Stimulated activated CD8-positive, alpha-beta memory T cell treated with anti-CD3 and anti-CD28 coated beads, Interleukin-12 subunit alpha, Interleukin-12 subunit beta, amount 100 ng/mL, for 4 hours (primary cell): ENCODE measurements at regions not wholly inside any gene's neighbourhood (a gene's known extent, or its start where the extent isn't known, plus 50 kb on each side); places are given as distances from the start of the nearest gene placed in this dataset.
"Not testable (repeated sequence)": the region's sequence is repeated elsewhere in the genome, so short reads cannot be mapped to it uniquely, and the experiment has no call there.

Source experiments
- DNase-seq: peaks from one replicate; pipeline ENCODE4 v3.0.0-alpha.2; 2020; ENCODE audit warnings: low read depth

GRCh38 chr10:29794776-29795611 lies 160.2 kb upstream of the SVIL start:
- no peak for DNase-seq

GRCh38 chr10:29791773-29792172 lies 157.0 kb upstream of the SVIL start:
- DNase-seq: no peak

- DNase-seq: no peak
Observed at GRCh38 chr10:29790207-29790606, 155.4 kb upstream of the SVIL start.

DNA sequence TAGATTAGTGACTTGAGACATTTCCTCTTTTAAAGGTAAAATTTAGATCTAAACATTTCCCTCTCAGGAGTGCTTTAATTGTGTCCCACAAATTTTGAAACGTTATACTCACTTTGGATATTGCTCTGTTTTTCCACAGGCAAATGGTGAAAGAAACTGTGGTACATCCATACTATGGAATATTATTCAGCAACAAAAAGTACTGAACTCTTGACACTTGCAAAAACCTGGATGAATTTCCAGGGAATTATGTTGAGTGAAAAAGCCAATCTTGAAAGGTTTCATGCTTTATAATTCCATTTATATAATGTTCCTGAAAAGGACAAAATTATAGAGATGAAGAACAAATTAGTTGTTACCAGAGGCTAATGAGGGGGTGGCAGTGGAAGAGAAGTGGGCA lies 153.3 kb upstream of the SVIL start:
- no peak for DNase-seq

GRCh38 chr10:29785701-29786100 lies 150.9 kb upstream of the SVIL start:
- DNase-seq: no peak

- no peak for DNase-seq
Observed at GRCh38 chr10:29784175-29784773, 149.5 kb upstream of the SVIL start.

DNA sequence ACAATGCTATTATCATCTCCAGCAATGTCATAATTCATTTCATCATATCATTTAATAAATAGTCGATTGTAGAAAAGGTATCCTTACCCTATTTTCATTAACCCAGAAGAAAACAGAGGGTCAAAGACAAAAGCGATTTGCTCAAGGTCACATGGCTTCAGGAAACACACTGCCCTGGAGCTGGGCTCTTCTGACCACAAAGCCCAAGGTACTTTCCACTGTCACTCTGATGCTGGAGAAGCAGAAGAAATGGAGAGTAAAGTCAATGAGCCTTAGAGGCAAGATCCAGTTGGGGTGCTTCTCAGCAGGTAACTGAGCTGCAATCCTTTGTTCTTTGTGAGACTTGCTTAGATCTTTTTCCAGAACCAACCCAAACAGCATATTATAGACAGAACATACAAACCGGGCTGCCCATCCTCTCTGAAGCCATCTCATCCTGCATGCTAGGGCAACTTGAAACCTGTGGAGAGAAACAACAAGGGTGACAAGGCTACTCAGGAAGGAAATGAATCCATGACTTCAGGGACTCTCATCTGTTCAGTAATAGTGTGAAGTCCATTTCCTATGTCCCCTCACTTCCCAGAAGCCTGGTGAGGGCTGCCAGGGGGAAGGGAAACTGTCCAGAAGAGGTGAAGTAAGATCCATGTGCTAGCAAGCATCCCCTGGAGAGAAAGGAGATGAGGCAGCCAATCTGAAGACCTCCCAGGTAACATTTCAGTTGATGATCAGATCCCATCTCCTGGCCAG lies 148.6 kb upstream of the SVIL start:
- DNase-seq: no peak

DNA sequence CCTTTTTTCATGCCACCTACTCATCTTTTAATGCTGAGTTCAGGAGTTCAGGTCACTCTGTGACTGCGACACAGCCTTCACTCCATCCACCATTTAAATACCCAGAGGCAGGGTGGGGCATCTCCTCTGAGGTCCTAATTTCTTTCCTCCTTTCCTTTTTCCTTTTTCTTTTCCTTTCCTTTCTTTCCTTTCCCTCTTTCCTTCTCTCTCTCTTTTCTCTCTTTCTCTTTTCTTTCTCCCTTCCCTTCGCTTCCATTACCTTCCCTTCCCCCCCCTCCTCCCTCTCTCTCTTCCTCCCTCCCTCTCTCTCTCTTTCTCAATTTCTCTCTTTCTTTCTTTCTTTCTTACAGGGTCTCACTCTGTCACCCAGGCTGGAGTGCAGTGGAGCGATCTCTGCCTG lies 145.9 kb upstream of the SVIL start:
- DNase-seq: no peak

DNA sequence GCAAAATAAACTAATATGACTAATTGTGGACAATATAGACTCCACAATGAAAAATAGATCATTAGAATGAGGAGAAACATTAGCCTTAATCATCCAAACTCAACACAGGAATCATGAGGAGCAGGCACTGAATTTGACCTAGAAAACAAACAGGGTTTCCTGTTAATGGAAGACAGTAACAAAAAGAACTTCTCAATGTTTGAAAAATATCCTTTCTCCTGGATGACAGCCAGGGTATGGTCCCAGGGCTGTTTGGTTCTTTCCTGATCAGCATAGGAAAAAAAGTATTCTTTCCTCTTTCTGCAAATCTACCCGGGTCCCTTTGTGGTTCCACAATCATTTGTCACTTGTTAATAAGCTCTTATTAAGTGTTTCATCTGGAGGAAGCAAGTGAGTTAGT lies 145.3 kb upstream of the SVIL start:
- DNase-seq: no peak

- no peak for DNase-seq
Observed at GRCh38 chr10:29776246-29776645, 141.5 kb upstream of the SVIL start.

DNA sequence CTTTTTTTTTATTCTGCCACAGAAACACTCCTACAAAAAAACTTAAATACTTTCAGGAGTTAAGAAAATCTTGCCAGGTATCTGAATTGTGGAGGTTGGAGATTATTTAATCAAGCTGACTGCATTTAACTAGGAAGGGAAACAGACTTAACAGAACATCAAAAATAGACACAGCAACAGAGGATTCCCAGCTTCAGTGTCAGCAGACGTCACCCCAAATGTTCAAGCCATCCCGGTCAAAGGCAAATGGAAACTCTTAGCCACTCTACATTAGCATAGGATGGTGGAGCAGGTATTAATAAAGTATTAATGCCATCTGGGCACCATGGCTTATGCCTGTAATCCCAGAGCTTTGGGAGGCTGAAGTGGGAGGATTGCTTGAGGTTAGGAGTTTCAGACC lies 139.7 kb upstream of the SVIL start:
- no peak for DNase-seq

- DNase-seq: no peak
Observed at GRCh38 chr10:29773675-29774091, 138.9 kb upstream of the SVIL start.

- no peak for DNase-seq
Observed at GRCh38 chr10:29772403-29772802, 137.6 kb upstream of the SVIL start.

DNA sequence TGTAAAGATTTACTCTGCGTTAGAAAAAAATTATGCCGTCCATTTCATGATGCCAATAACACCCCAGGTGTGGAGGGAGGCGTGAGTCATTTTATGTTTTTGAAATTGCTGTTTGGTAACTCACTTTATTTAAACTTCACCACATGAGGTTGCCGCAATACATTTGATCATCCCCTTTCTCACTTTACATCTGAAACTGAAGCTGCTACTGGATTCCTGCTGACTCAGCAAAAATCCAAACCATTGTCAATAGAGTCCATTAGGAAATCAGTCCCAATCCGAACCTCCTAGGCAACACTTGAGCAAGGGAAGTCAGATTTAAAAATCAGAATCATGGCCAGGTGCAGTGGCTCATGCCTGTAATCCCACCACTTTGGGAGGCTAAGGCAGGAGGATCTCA lies 136.6 kb upstream of the SVIL start:
- DNase-seq: no peak

DNA sequence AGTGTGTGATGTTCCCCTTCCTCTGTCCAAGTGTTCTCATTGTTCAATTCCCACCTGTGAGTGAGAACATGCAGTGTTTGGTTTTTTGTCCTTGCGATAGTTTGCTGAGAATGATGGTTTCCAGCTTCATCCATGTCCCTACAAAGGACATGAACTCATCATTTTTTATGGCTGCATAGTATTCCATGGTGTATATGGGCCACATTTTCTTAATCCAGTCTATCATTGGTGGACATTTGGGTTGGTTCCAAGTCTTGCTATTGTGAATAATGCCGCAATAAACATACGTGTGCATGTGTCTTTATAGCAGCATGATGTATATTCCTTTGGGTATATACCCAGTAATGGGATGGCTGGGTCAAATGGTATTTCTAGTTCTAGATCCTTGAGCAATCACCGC lies 134.5 kb upstream of the SVIL start:
- DNase-seq: not testable (repeated sequence)

DNA sequence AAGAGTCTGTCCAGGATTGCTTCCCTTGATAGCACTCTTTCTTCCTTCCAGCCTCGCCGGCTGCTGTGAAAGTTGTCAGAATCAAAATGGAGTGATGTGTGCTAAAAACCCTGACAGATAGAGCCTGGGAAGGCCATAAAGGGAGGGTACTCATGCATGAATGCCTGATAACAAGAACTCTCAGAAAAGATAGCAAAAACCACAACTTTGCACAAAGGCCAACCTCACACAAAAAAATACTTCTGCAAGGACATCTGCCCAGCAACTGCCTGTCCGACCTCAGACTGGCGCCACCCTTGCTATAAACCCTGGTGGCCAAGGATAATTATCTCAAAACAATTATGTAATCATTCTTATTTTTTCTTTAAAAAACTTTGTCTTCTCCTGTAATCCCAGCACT lies 133.2 kb upstream of the SVIL start:
- no peak for DNase-seq

GRCh38 chr10:29766753-29767152 lies 132.0 kb upstream of the SVIL start:
- DNase-seq: no peak

GRCh38 chr10:29765330-29765729 lies 130.6 kb upstream of the SVIL start:
- no peak for DNase-seq

- no peak for DNase-seq
Observed at GRCh38 chr10:29763396-29763795, 128.6 kb upstream of the SVIL start.

DNA sequence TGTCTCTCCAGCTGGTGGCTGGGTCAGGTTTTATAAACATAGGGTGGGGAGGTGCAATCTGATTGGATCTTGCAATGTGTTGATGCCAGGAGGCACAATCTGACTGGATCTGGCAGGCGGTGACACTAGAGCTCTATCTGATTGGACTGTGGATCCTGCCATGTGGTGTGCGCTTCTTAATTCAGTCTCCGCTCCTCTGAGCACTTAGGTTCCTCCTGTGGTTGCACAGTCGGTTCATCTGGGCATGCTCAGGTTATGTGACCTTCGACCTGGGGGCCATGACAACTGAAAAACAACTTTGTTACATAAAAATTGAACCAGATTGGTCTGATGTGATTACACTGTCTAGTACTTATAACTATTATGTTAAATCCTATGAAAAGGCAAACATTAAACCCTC lies 127.1 kb upstream of the SVIL start:
- no peak for DNase-seq

DNA sequence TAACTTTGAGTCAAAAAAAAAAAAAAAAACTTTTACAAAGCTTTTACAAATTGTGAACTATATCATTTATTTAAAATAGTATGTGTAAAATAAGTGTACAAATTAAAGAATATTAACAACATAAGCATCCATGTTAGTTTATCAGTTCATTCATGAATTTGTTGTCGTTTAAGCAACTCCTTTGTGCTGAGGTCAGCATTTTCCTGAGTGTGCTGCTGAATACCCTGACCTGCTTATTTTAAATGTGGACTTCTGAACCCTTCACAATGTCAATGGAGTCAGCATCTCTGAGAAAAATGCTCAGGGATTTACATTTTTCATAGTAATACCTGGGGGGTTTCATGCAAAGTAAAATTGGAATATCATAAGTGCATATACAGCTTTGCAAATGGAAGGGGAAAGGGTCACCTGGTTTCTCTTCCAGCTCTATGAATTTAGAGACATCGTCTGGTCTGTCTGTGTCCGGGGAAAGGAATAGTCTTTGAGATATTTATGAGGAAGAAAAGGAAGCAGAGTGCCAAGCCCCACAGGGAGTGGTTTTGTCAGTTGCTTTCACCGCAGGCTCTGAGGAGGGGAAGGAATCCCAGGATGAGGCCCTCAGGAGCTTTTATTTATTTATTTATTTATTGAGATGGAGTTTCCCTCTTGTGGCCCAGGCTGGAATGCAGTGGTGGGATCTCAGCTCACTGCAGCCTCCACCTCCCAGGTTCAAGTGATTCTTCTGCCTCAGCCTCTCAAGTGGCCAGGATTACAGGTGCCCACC lies 125.5 kb upstream of the SVIL start:
- DNase-seq: no peak

DNA sequence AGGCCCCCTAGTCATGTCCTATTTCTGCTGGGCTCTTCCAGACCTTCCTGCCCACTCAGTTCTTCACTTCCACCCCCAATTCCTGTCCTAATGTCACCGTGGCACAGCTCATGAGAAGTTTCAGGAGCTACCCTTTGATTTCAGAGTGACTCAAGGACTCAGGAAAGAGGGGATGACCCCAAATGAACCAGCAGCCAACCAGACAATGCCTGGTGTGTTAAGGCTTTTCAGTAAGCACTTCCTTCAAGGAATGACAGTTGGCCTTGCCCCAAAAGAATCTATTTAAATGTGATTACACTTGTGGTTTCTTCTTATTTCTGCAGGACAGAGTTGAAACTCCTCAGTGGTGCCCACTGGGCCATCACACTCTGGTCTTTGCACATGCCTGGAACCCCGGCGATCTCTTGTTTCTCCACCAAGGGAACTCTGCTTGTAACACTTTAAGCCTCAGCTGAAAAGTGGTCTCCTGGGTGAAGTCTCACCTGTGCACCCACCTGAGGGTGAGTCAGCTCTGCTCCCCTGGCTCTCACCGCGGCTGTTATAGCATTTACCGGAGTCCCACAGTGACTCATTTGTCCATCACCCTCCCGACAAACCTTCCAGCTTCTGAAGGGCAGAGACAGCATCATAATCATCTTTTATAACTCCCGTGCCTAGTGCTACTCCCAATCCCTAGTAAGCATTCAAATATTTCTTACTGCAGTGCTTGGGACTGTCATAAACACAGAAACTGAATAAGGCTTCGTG lies 123.0 kb upstream of the SVIL start:
- DNase-seq: no peak
